ENCODE measurements at regions not wholly inside any gene's neighbourhood (a gene's known extent, or its start where the extent isn't known, plus 50 kb on each side); places are given as distances from the start of the nearest gene placed in this dataset.
"Not testable (repeated sequence)": the region's sequence is repeated elsewhere in the genome, so short reads cannot be mapped to it uniquely, and the experiment has no call there.

- intact Hi-C loops (cut with DNase I; ENCODE audit: low total_unique reads), result no loop called here
- no peak for DNase-seq (ENCODE audit: low spot score in 2 of 2)
- WGBS, 2 donors, result 87 to 98% methylated on average over 4 of the region's 4 CpGs
- no peak overlapping the region for H3K4me3 ChIP-seq (ENCODE audit: low read depth, poor library complexity, severe bottlenecking)
- no peak for TF ChIP-seq POLR2A (IDR thresholded peaks at IDR 0.05)
- TF ChIP-seq CTCF (IDR thresholded peaks at IDR 0.05), result no peak
Observed at GRCh38 chr2:138272524-138273195, 228.9 kb upstream of the SPOPL start.

GRCh38 chr2:138273280-138273679 lies 228.3 kb upstream of the SPOPL start:
- H3K4me3 ChIP-seq (ENCODE audit: low read depth, poor library complexity, severe bottlenecking); DNase-seq (ENCODE audit: low spot score in 2 of 2); intact Hi-C loops (cut with DNase I; ENCODE audit: low total_unique reads): not testable (repeated sequence)
- WGBS, 2 donors, result 92 to 94% methylated on average over 12 of the region's 12 CpGs

- intact Hi-C loops (cut with DNase I; ENCODE audit: low total_unique reads), result no loop called here
- H3K4me3 ChIP-seq (ENCODE audit: low read depth, poor library complexity, severe bottlenecking), result no peak overlapping the region
- DNase-seq (ENCODE audit: low spot score in 2 of 2), result no peak
- no peak for TF ChIP-seq POLR2A (IDR thresholded peaks at IDR 0.05)
- TF ChIP-seq CTCF (IDR thresholded peaks at IDR 0.05), result no peak
- WGBS, 2 donors, result 80 to 84% methylated on average over 3 of the region's 3 CpGs
Observed at GRCh38 chr2:138274421-138275291, 226.9 kb upstream of the SPOPL start.

- intact Hi-C loops (cut with DNase I; ENCODE audit: low total_unique reads), result no loop called here
- no peak overlapping the region for H3K4me3 ChIP-seq (ENCODE audit: low read depth, poor library complexity, severe bottlenecking)
- TF ChIP-seq CTCF (IDR thresholded peaks at IDR 0.05) (no peak), POLR2A (IDR thresholded peaks at IDR 0.05) (no peak)
- DNase-seq (ENCODE audit: low spot score in 2 of 2), result no peak
- 60 to 68% methylated on average over 2 of the region's 2 CpGs for WGBS, 2 donors
Observed at GRCh38 chr2:138275292-138275690, 226.3 kb upstream of the SPOPL start.

GRCh38 chr2:138275881-138276280 lies 225.7 kb upstream of the SPOPL start:
- 66 to 68% methylated on average over 4 of the region's 4 CpGs for WGBS, 2 donors

More at GRCh38 chr2:138275881-138276280, 225.7 kb upstream of the SPOPL start:
- H3K4me3 ChIP-seq (ENCODE audit: low read depth, poor library complexity, severe bottlenecking), result no peak overlapping the region
- TF ChIP-seq CTCF (IDR thresholded peaks at IDR 0.05) (no peak), POLR2A (IDR thresholded peaks at IDR 0.05) (no peak)
- intact Hi-C loops (cut with DNase I; ENCODE audit: low total_unique reads), result no loop called here
- no peak for DNase-seq (ENCODE audit: low spot score in 2 of 2)

Data from lower leg skin (tissue), 4 donors.